ENCODE measurements at regions not wholly inside any gene's neighbourhood (a gene's known extent, or its start where the extent isn't known, plus 50 kb on each side); places are given as distances from the start of the nearest gene placed in this dataset.

DNA sequence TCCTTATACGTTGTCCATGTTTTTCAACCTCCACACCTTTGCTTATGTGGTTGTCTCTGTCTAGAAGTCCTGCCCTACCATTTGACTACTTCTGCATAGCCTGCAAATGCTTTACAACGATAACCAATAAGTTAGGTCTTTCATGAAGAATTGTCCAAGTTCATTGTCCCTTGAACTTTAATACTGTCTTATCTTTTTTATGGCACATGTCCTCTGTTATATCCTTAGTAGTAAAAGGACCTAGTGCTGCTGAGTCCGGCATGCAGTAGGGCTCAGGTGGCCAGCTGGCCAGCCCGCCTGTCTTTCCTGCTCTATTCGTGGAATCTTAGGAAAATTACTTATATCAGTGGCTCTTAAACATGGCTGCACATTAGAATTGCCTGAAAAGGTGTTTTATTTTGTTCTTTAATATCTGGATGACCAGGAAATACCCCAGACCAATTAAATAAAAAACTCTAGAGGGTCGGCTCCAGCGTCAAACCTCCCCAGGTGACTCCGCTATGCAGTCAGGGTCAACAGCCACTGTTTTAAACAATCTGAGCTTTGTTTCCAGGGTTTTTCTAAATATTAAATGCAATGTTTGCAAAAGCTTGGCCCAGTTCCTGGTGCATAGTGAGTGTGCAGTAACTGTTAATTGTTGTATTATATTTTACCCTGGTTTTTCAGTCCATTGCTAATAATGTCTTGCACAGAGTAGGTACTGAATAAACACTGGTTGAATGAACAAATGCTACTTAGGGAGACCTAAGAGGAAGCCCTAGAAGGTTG is 64.6 kb upstream of the SESN3 start:
- H3K4me1 ChIP-seq (ENCODE audit: control insufficient read depth, insufficient read depth, low read length) = no peaks in the 10 kb centered on the region
- no peak for ATAC-seq
- H3K27ac ChIP-seq (ENCODE audit: low read length) = no peak overlapping the region
- no peak for DNase-seq (ENCODE audit: low read depth, low spot score)
- intact Hi-C loops (cut with micrococcal nuclease; ENCODE audit: unreplicated experiment) (no loop called here), in situ Hi-C loops (cut with HindIII; ENCODE audit: low pct_unique_long_range_greater_than_20kb, low sequenced_read_pairs) (no loop called here)
- no peaks in the 10 kb centered on the region for H3K9me3 ChIP-seq (ENCODE audit: control insufficient read depth, insufficient read depth, low read depth, low read length)
- peaks cover 14% of the 10 kb centered on the region for H3K27me3 ChIP-seq (ENCODE audit: control insufficient read depth, insufficient read depth, low read length)
- ChIA-PET POLR2A (no interaction called here), CTCF (no interaction called here)
- no TSS peak for BruUV-seq (replicated peaks)
- H3K36me3 ChIP-seq (ENCODE audit: control insufficient read depth, insufficient read depth, low read length) = no peaks in the 10 kb centered on the region
- TF ChIP-seq POLR2AphosphoS5 (IDR thresholded peaks at IDR 0.05; ENCODE audit: low read depth, low read length) = no peak
- no peak for TF ChIP-seq SIN3A (IDR thresholded peaks at IDR 0.05; ENCODE audit: borderline replicate concordance, insufficient read depth, low read depth, low read length)
- TF ChIP-seq, protein P1, sequence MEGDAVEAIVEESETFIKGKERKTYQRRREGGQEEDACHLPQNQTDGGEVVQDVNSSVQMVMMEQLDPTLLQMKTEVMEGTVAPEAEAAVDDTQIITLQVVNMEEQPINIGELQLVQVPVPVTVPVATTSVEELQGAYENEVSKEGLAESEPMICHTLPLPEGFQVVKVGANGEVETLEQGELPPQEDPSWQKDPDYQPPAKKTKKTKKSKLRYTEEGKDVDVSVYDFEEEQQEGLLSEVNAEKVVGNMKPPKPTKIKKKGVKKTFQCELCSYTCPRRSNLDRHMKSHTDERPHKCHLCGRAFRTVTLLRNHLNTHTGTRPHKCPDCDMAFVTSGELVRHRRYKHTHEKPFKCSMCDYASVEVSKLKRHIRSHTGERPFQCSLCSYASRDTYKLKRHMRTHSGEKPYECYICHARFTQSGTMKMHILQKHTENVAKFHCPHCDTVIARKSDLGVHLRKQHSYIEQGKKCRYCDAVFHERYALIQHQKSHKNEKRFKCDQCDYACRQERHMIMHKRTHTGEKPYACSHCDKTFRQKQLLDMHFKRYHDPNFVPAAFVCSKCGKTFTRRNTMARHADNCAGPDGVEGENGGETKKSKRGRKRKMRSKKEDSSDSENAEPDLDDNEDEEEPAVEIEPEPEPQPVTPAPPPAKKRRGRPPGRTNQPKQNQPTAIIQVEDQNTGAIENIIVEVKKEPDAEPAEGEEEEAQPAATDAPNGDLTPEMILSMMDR (IDR thresholded peaks at IDR 0.05) = no peak
- no peak for TF ChIP-seq TCF7L2 (IDR thresholded peaks at IDR 0.05; ENCODE audit: low read depth, low read length)
- TF ChIP-seq, protein P2, sequence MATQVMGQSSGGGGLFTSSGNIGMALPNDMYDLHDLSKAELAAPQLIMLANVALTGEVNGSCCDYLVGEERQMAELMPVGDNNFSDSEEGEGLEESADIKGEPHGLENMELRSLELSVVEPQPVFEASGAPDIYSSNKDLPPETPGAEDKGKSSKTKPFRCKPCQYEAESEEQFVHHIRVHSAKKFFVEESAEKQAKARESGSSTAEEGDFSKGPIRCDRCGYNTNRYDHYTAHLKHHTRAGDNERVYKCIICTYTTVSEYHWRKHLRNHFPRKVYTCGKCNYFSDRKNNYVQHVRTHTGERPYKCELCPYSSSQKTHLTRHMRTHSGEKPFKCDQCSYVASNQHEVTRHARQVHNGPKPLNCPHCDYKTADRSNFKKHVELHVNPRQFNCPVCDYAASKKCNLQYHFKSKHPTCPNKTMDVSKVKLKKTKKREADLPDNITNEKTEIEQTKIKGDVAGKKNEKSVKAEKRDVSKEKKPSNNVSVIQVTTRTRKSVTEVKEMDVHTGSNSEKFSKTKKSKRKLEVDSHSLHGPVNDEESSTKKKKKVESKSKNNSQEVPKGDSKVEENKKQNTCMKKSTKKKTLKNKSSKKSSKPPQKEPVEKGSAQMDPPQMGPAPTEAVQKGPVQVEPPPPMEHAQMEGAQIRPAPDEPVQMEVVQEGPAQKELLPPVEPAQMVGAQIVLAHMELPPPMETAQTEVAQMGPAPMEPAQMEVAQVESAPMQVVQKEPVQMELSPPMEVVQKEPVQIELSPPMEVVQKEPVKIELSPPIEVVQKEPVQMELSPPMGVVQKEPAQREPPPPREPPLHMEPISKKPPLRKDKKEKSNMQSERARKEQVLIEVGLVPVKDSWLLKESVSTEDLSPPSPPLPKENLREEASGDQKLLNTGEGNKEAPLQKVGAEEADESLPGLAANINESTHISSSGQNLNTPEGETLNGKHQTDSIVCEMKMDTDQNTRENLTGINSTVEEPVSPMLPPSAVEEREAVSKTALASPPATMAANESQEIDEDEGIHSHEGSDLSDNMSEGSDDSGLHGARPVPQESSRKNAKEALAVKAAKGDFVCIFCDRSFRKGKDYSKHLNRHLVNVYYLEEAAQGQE (IDR thresholded peaks at IDR 0.05; ENCODE audit: insufficient read depth in 1 of 2, low read depth in 2 of 2, low read length in 1 of 2) = no peak
- no peak overlapping the region for H3K4me3 ChIP-seq (ENCODE audit: low read depth in 2 of 2, low read length in 2 of 2)

DNA sequence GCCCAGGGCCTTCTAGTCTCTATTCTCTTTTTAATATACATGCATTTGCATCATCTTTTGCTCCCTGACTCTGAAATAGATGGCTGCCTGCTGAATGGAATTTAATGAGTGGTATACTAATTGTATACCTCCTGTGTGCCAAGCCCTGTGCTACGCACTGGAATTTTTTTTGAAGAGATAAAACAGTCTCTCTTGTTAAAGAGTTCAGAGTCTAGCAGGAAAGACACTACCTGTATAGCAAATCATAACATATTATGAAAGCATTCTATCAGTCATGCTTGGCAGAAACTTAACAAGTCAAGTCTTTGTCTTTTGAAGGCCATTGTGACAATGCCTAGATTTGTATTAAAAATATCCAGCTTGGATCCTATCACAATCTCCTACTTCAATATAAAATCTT is 63.7 kb upstream of the SESN3 start:
- no peak for TF ChIP-seq SIN3A (IDR thresholded peaks at IDR 0.05; ENCODE audit: borderline replicate concordance, insufficient read depth, low read depth, low read length)
- no peak for TF ChIP-seq TCF7L2 (IDR thresholded peaks at IDR 0.05; ENCODE audit: low read depth, low read length)
- TF ChIP-seq POLR2AphosphoS5 (IDR thresholded peaks at IDR 0.05; ENCODE audit: low read depth, low read length) = no peak
- TF ChIP-seq, protein P1 (IDR thresholded peaks at IDR 0.05) = no peak
- TF ChIP-seq, protein P2 (IDR thresholded peaks at IDR 0.05; ENCODE audit: insufficient read depth in 1 of 2, low read depth in 2 of 2, low read length in 1 of 2) = no peak
- Histone ChIP-seq H3K36me3 (ENCODE audit: control insufficient read depth, insufficient read depth, low read length) (no peaks in the 10 kb centered on the region), H3K4me1 (ENCODE audit: control insufficient read depth, insufficient read depth, low read length) (no peaks in the 10 kb centered on the region), H3K27ac (ENCODE audit: low read length) (no peak overlapping the region), H3K4me3 (ENCODE audit: low read depth in 2 of 2, low read length in 2 of 2) (no peak overlapping the region), H3K9me3 (ENCODE audit: control insufficient read depth, insufficient read depth, low read depth, low read length) (no peaks in the 10 kb centered on the region), H3K27me3 (ENCODE audit: control insufficient read depth, insufficient read depth, low read length) (peaks cover 12% of the 10 kb centered on the region)
- ChIA-PET POLR2A (no interaction called here), CTCF (no interaction called here)
- intact Hi-C loops (cut with micrococcal nuclease; ENCODE audit: unreplicated experiment) (no loop called here), in situ Hi-C loops (cut with HindIII; ENCODE audit: low pct_unique_long_range_greater_than_20kb, low sequenced_read_pairs) (no loop called here)
- no TSS peak for BruUV-seq (replicated peaks)
- ATAC-seq = no peak
- no peak for DNase-seq (ENCODE audit: low read depth, low spot score)

Data from Panc1 (cell line).